SH-SY5Y (cell line): ENCODE measurements at regions not wholly inside any gene's neighbourhood (a gene's known extent, or its start where the extent isn't known, plus 50 kb on each side); places are given as distances from the start of the nearest gene placed in this dataset.

Experiments
- GATA2 ChIP-seq: IDR thresholded peaks from 2 replicates; pipeline ENCODE4 v1.6.1; 2011; ENCODE audit warnings: mild to moderate bottlenecking, low read depth, low read length
- GATA3 ChIP-seq: IDR thresholded peaks from 2 replicates; pipeline ENCODE4 v1.6.1; 2011; ENCODE audit warnings: low read depth, mild to moderate bottlenecking, low read length, moderate library complexity

DNA sequence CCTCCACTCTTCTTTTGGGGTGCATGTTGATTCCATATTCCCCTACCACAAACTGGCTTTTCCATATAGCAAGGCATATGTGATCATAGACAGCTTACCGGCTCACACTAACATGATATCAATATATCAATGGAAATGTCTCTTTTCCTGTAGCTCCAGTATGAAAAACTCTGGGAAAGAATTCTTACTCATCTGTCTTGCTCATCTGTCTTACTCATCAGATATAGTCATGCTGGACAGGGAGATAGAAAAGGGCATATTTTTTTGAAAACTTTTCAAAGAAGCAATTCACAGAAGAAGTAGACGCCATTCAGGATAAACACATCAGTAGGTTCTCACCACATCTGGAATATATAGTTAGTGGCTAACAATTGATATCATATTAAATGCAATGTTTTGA, 794.7 kb downstream of the RAB28 start:
- TF ChIP-seq GATA2 (no peak), GATA3 (no peak)
